Loucy (cell line): ENCODE measurements at regions not wholly inside any gene's neighbourhood (a gene's known extent, or its start where the extent isn't known, plus 50 kb on each side); places are given as distances from the start of the nearest gene placed in this dataset.

Source experiments
- H2AFZ ChIP-seq: fragments of 200-600 bp; sonication (generic); 2 replicates; pipeline ENCODE4 v1.6.0; 2016; ENCODE audit warnings: antibody characterized with exemption, mild to moderate bottlenecking, low read length, moderate library complexity
- H3F3A ChIP-seq: fragments of 200-600 bp; 2 replicates; pipeline ENCODE4 v1.6.0; 2016; ENCODE audit warnings: antibody characterized with exemption, low read depth, mild to moderate bottlenecking
- H3K27me3 ChIP-seq: fragments of 200-600 bp; sonication (generic); 2 replicates; pipeline ENCODE4 v1.6.1; 2014; ENCODE audit warnings: low read length, mild to moderate bottlenecking; ENCODE audit not compliant: insufficient read depth, poor library complexity, severe bottlenecking
- H3K36me3 ChIP-seq: fragments of 200-600 bp; sonication (generic); 2 replicates; pipeline ENCODE4 v1.6.1; 2016; ENCODE audit warnings: low read length; ENCODE audit not compliant: insufficient read depth
- H3K4me1 ChIP-seq: fragments of 200-600 bp; sonication (generic); 2 replicates; pipeline ENCODE4 v1.5.1; 2014; ENCODE audit warnings: low read length, mild to moderate bottlenecking; ENCODE audit not compliant: insufficient read depth, poor library complexity, severe bottlenecking
- H3K4me2 ChIP-seq: fragments of 200-600 bp; sonication (generic); 2 replicates; pipeline ENCODE4 v1.6.0; 2014; ENCODE audit warnings: antibody characterized with exemption, low read length, low read depth, mild to moderate bottlenecking; ENCODE audit not compliant: poor library complexity, severe bottlenecking
- H3K4me3 ChIP-seq: fragments of 200-600 bp; sonication (generic); 2 replicates; pipeline ENCODE4 v1.5.1; 2014; ENCODE audit warnings: low read length, mild to moderate bottlenecking, mixed read lengths; ENCODE audit not compliant: poor library complexity, severe bottlenecking
- H3K79me2 ChIP-seq: fragments of 200-600 bp; sonication (generic); 2 replicates; pipeline ENCODE4 v1.6.1; 2014; ENCODE audit warnings: low read length; ENCODE audit not compliant: insufficient read depth
- H3K9ac ChIP-seq: fragments of 200-600 bp; sonication (generic); 2 replicates; pipeline ENCODE4 v1.6.0; 2014; ENCODE audit warnings: mild to moderate bottlenecking, low read depth, low read length, moderate library complexity; ENCODE audit not compliant: poor library complexity, severe bottlenecking
- H3K9me2 ChIP-seq: fragments of 200-600 bp; sonication (generic); replicated peaks from 2 replicates; pipeline ENCODE4 v1.6.1; 2016; ENCODE audit warnings: low read depth, low read length, mixed read lengths
- H3K9me3 ChIP-seq: fragments of 200-600 bp; sonication (generic); 2 replicates; pipeline ENCODE4 v1.6.1; 2014; ENCODE audit warnings: mild to moderate bottlenecking, antibody characterized with exemption, low read length, low read depth; ENCODE audit not compliant: insufficient read depth
- H4K20me1 ChIP-seq: fragments of 200-600 bp; sonication (generic); 2 replicates; pipeline ENCODE4 v1.6.0; 2014; ENCODE audit warnings: antibody characterized with exemption, low read length, mild to moderate bottlenecking; ENCODE audit not compliant: insufficient read depth, poor library complexity, severe bottlenecking
- CTCF ChIP-seq: fragments of 200-600 bp; sonication (generic); conservative IDR thresholded peaks from 2 replicates; pipeline ENCODE4 v1.5.1; 2014; ENCODE audit warnings: mild to moderate bottlenecking, antibody characterized with exemption, low read length
- EZH2phosphoT487 ChIP-seq: fragments of 200-600 bp; IDR thresholded peaks from 2 replicates; pipeline ENCODE4 v1.6.1; 2018; ENCODE audit warnings: antibody characterized with exemption, mild to moderate bottlenecking, moderate library complexity, borderline replicate concordance

- H3K27me3 ChIP-seq = no peaks in the 10 kb centered on the region
- H3K36me3 ChIP-seq = no peaks in the 10 kb centered on the region
- no peak overlapping the region for H2AFZ ChIP-seq
- H3K4me2 ChIP-seq = no peak overlapping the region
- H4K20me1 ChIP-seq = no peaks in the 10 kb centered on the region
- no peaks in the 10 kb centered on the region for H3K79me2 ChIP-seq
- no peak overlapping the region for H3K9ac ChIP-seq
- H3K4me1 ChIP-seq = no peaks in the 10 kb centered on the region
- H3K4me3 ChIP-seq = no peak overlapping the region
- H3F3A ChIP-seq = no peaks in the 10 kb centered on the region
- H3K9me3 ChIP-seq = no peaks in the 10 kb centered on the region
- TF ChIP-seq CTCF (no peak), EZH2phosphoT487 (no peak)
- no peaks in the 10 kb centered on the region for H3K9me2 ChIP-seq
These were observed 90.0 kb downstream of the FGF18 start for GRCh38 chr5:171509467-171509866.

DNA sequence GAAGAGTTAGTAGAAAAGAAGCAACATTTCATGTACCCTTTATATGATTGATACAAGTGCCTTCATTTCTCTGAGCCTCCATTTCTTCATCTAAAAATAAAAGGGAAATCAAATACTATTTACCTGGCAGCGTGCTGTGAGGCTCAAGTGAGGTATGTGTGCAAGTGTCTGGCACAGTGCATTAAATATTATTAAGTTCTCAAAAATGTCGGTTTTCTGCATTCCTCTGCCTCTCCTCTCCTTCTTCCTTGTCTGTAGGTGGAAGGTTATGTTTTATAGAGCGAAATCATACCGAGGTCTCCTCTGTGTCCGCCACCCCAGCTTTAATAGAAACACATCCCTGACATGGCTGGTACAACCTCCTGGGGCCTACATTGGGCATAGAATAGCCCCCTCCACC, 93.0 kb downstream of the FGF18 start:
- TF ChIP-seq EZH2phosphoT487 (no peak), CTCF (no peak)
- Histone ChIP-seq H3K4me2 (no peak overlapping the region), H3K9me3 (no peaks in the 10 kb centered on the region), H3K4me1 (no peaks in the 10 kb centered on the region), H2AFZ (no peak overlapping the region), H3K36me3 (no peaks in the 10 kb centered on the region), H3K9me2 (no peaks in the 10 kb centered on the region), H3F3A (no peaks in the 10 kb centered on the region), H3K27me3 (no peaks in the 10 kb centered on the region), H4K20me1 (no peaks in the 10 kb centered on the region), H3K9ac (no peak overlapping the region), H3K4me3 (no peak overlapping the region), H3K79me2 (no peaks in the 10 kb centered on the region)

GRCh38 chr5:171513591-171513990, 94.1 kb downstream of the FGF18 start:
- no peak overlapping the region for H3K4me3 ChIP-seq
- H3K79me2 ChIP-seq = no peaks in the 10 kb centered on the region
- H3K4me2 ChIP-seq = no peak overlapping the region
- no peak for TF ChIP-seq EZH2phosphoT487
- no peak for TF ChIP-seq CTCF
- H3K9me2 ChIP-seq = no peaks in the 10 kb centered on the region
- no peaks in the 10 kb centered on the region for H3K27me3 ChIP-seq
- no peaks in the 10 kb centered on the region for H4K20me1 ChIP-seq
- no peaks in the 10 kb centered on the region for H3K9me3 ChIP-seq
- no peaks in the 10 kb centered on the region for H3F3A ChIP-seq
- H2AFZ ChIP-seq = no peak overlapping the region
- H3K36me3 ChIP-seq = no peaks in the 10 kb centered on the region
- no peak overlapping the region for H3K9ac ChIP-seq
- no peaks in the 10 kb centered on the region for H3K4me1 ChIP-seq
